VCaP (cell line): ENCODE measurements at regions not wholly inside any gene's neighbourhood (a gene's known extent, or its start where the extent isn't known, plus 50 kb on each side); places are given as distances from the start of the nearest gene placed in this dataset.

ENCODE experiments used
- H3K27ac ChIP-seq: fragments of 450-650 bp; 2 replicates; pipeline ENCODE4 v1.5.1; 2017
- TF ChIP-seq, protein P1 (sequence below): fragments of 450-650 bp; conservative IDR thresholded peaks from 2 replicates; pipeline ENCODE4 v1.5.1; 2017; ENCODE audit warnings: mild to moderate bottlenecking, moderate library complexity

- TF ChIP-seq, protein P1, sequence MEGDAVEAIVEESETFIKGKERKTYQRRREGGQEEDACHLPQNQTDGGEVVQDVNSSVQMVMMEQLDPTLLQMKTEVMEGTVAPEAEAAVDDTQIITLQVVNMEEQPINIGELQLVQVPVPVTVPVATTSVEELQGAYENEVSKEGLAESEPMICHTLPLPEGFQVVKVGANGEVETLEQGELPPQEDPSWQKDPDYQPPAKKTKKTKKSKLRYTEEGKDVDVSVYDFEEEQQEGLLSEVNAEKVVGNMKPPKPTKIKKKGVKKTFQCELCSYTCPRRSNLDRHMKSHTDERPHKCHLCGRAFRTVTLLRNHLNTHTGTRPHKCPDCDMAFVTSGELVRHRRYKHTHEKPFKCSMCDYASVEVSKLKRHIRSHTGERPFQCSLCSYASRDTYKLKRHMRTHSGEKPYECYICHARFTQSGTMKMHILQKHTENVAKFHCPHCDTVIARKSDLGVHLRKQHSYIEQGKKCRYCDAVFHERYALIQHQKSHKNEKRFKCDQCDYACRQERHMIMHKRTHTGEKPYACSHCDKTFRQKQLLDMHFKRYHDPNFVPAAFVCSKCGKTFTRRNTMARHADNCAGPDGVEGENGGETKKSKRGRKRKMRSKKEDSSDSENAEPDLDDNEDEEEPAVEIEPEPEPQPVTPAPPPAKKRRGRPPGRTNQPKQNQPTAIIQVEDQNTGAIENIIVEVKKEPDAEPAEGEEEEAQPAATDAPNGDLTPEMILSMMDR, result no peak
- H3K27ac ChIP-seq, result no peak overlapping the region
Observed at GRCh38 chr1:230545181-230545580, 97.1 kb upstream of the COG2 start.

DNA sequence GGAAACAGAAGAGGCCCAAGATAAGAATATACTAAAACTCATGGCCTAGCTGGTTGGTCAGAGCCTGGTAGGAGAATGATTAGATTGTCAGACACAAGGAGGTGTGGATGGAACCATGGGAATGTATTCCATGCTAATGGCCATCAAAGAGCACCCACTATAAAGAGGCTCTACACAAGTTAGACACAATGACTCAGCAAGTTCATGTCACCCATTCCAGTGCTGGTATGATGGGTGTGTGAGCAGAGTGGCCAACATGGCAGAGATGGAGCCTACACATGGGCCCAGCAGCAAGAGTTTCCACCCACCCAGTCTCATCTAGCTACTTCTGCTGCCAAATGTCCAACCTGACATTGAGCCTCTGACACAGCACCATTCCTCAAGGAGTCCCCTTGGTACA lies 97.5 kb upstream of the COG2 start:
- no peak overlapping the region for H3K27ac ChIP-seq
- TF ChIP-seq, protein P1, result no peak

- no peak overlapping the region for H3K27ac ChIP-seq
Observed at GRCh38 chr1:230543085-230543484, 99.2 kb upstream of the COG2 start.

GRCh38 chr1:230542681-230543080 lies 99.6 kb upstream of the COG2 start:
- TF ChIP-seq, protein P1, result no peak
- H3K27ac ChIP-seq, result no peak overlapping the region

More at GRCh38 chr1:230543085-230543484, 99.2 kb upstream of the COG2 start:
- TF ChIP-seq, protein P1, result no peak

GRCh38 chr1:230542054-230542453 lies 100.2 kb upstream of the COG2 start:
- TF ChIP-seq, protein P1, result no peak
- H3K27ac ChIP-seq, result no peak overlapping the region

DNA sequence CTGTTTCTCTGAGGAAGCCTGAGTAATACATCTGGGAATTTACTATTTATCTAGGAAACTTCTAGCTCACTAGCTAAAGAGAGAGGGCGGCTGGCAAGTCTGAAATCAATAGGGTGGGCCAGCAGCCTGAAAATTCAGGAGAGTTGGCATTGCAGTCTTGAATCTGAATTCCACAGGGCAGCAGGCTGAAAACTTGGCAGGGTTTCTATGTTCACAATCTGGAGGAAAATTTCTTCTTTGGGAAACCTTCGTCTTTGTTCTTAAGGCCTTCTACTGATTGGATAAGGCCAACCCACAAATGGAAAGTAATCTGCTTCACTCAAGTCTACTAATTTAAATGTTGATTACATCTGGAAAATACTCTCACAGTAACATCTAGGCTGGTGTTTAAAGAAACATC lies 101.0 kb upstream of the COG2 start:
- TF ChIP-seq, protein P1, result no peak
- no peak overlapping the region for H3K27ac ChIP-seq

GRCh38 chr1:230540421-230541155 lies 101.7 kb upstream of the COG2 start:
- H3K27ac ChIP-seq, result no peak overlapping the region
- TF ChIP-seq, protein P1, result no peak
